SK-N-SH treated with all-trans-retinoic acid at 6 μM for 48 hours (cell line): ENCODE measurements at regions not wholly inside any gene's neighbourhood (a gene's known extent, or its start where the extent isn't known, plus 50 kb on each side); places are given as distances from the start of the nearest gene placed in this dataset.
"Not testable (repeated sequence)": the region's sequence is repeated elsewhere in the genome, so short reads cannot be mapped to it uniquely, and the experiment has no call there.

Experiments used
- ATAC-seq: fragments of 200-7000 bp; cut with Tn5 transposase; 3 replicates; pipeline ENCODE4 v1.9.1; 2020; ENCODE audit warnings: mild to moderate bottlenecking, moderate library complexity
- BACH2 ChIP-seq: fragments of 250-450 bp; sonication (Bioruptor Pico); IDR thresholded peaks from 2 replicates; pipeline ENCODE4 v1.9.0; 2021; ENCODE audit warnings: mild to moderate bottlenecking, borderline replicate concordance
- CSDC2 ChIP-seq: fragments of 250-450 bp; sonication (Bioruptor Pico); IDR thresholded peaks from 2 replicates; pipeline ENCODE4 v1.5.0; 2020; ENCODE audit warnings: mild to moderate bottlenecking, moderate library complexity
- ESRRG ChIP-seq: fragments of 250-450 bp; sonication (Bioruptor Pico); IDR thresholded peaks from 2 replicates; pipeline ENCODE4 v1.6.1; 2021; ENCODE audit warnings: mild to moderate bottlenecking
- ISL1 ChIP-seq: fragments of 250-450 bp; sonication (Bioruptor Pico); IDR thresholded peaks from 2 replicates; pipeline ENCODE4 v2.1.2; 2022; ENCODE audit warnings: mild to moderate bottlenecking, moderate library complexity
- OSR1 ChIP-seq: fragments of 250-450 bp; sonication (Bioruptor Pico); IDR thresholded peaks from 2 replicates; pipeline ENCODE4 v1.8.0; 2022; ENCODE audit warnings: moderate library complexity, mild to moderate bottlenecking, inconsistent platforms
- PPARA ChIP-seq: fragments of 250-450 bp; sonication (Bioruptor Pico); IDR thresholded peaks from 2 replicates; pipeline ENCODE4 v1.5.0; 2020; ENCODE audit warnings: mild to moderate bottlenecking, borderline replicate concordance
- SNAI2 ChIP-seq: fragments of 250-450 bp; sonication (Bioruptor Pico); IDR thresholded peaks from 2 replicates; pipeline ENCODE4 v1.5.0; 2020; ENCODE audit warnings: mild to moderate bottlenecking, moderate library complexity
- ZFP3 ChIP-seq: fragments of 250-450 bp; sonication (Bioruptor Pico); IDR thresholded peaks from 2 replicates; pipeline ENCODE4 v1.5.0; 2020; ENCODE audit warnings: mild to moderate bottlenecking, moderate library complexity
- ZFP30 ChIP-seq: fragments of 450-650 bp; formaldehyde crosslinking; IDR thresholded peaks from 2 replicates; pipeline ENCODE4 v1.5.0; 2022; ENCODE audit warnings: mild to moderate bottlenecking, moderate library complexity
- ZNF70 ChIP-seq: fragments of 450-650 bp; formaldehyde crosslinking; IDR thresholded peaks from 2 replicates; pipeline ENCODE4 v1.5.0; 2020; ENCODE audit warnings: mild to moderate bottlenecking, moderate library complexity
- ZNF8 ChIP-seq: fragments of 450-650 bp; formaldehyde crosslinking; IDR thresholded peaks from 2 replicates; pipeline ENCODE4 v1.5.0; 2020; ENCODE audit warnings: mild to moderate bottlenecking, moderate library complexity
- TF ChIP-seq, protein P1 (sequence below): fragments of 250-450 bp; sonication (Bioruptor Pico); IDR thresholded peaks from 2 replicates; pipeline ENCODE4 v1.8.0; 2020; ENCODE audit warnings: mild to moderate bottlenecking, moderate library complexity, borderline replicate concordance
- TF ChIP-seq, protein P2 (sequence below): fragments of 250-450 bp; sonication (Bioruptor Pico); IDR thresholded peaks from 2 replicates; pipeline ENCODE4 v1.5.0; 2020; ENCODE audit warnings: mild to moderate bottlenecking, moderate library complexity
- TF ChIP-seq, protein P3 (sequence below): fragments of 250-450 bp; sonication (Bioruptor Pico); IDR thresholded peaks from 2 replicates; pipeline ENCODE4 v1.8.0; 2021; ENCODE audit warnings: low read depth, mild to moderate bottlenecking, moderate library complexity, borderline replicate concordance

DNA sequence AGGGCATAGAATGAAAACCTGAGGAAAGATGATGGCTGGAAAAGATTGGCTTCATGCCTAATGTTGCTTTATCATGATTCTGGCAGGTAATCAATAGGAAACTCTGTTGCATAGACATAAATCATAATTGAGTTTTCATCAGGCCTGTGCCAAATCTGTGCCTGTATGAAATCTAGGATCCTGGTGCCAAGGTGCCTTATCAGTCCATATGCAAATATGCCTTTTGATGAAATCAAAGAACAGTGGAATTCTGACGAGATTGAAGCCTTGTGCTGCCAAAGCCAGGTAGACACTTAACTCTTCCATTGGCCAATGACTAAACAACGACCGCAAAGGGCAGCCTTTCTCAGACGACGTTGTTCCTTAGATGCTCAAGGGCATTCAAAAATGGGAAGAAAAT is 170.0 kb upstream of the CRIM1 start:
- TF ChIP-seq, protein P1, sequence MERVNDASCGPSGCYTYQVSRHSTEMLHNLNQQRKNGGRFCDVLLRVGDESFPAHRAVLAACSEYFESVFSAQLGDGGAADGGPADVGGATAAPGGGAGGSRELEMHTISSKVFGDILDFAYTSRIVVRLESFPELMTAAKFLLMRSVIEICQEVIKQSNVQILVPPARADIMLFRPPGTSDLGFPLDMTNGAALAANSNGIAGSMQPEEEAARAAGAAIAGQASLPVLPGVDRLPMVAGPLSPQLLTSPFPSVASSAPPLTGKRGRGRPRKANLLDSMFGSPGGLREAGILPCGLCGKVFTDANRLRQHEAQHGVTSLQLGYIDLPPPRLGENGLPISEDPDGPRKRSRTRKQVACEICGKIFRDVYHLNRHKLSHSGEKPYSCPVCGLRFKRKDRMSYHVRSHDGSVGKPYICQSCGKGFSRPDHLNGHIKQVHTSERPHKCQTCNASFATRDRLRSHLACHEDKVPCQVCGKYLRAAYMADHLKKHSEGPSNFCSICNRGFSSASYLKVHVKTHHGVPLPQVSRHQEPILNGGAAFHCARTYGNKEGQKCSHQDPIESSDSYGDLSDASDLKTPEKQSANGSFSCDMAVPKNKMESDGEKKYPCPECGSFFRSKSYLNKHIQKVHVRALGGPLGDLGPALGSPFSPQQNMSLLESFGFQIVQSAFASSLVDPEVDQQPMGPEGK (CRISPR knock-in tag), result no peak
- TF ChIP-seq CSDC2 (CRISPR knock-in tag) (no peak), PPARA (CRISPR knock-in tag) (no peak), ZNF8 (CRISPR knock-in tag) (no peak), BACH2 (no peak), ZFP30 (no peak), OSR1 (CRISPR knock-in tag) (no peak)
- no peak for ATAC-seq

DNA sequence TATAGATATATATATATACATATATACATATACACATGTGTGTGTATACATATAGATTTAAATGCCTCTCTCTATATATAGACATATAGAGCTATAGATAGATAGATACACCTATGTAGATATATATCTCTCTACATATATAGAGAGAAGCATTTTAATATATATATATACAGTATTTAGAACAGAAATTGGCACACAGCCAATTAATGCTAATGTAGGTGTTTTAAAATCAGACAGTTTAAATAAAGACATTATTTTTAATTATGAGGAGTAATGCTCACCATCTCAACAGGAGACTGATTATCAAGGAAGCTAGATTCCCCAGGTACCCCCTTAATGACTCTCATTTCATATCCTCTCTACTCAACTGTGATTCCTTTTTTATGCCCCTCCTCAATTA is 170.7 kb upstream of the CRIM1 start:
- no peak for TF ChIP-seq BACH2
- no peak for TF ChIP-seq ZNF8 (CRISPR knock-in tag)
- no peak for TF ChIP-seq ZFP3 (CRISPR knock-in tag)
- TF ChIP-seq, protein P2, sequence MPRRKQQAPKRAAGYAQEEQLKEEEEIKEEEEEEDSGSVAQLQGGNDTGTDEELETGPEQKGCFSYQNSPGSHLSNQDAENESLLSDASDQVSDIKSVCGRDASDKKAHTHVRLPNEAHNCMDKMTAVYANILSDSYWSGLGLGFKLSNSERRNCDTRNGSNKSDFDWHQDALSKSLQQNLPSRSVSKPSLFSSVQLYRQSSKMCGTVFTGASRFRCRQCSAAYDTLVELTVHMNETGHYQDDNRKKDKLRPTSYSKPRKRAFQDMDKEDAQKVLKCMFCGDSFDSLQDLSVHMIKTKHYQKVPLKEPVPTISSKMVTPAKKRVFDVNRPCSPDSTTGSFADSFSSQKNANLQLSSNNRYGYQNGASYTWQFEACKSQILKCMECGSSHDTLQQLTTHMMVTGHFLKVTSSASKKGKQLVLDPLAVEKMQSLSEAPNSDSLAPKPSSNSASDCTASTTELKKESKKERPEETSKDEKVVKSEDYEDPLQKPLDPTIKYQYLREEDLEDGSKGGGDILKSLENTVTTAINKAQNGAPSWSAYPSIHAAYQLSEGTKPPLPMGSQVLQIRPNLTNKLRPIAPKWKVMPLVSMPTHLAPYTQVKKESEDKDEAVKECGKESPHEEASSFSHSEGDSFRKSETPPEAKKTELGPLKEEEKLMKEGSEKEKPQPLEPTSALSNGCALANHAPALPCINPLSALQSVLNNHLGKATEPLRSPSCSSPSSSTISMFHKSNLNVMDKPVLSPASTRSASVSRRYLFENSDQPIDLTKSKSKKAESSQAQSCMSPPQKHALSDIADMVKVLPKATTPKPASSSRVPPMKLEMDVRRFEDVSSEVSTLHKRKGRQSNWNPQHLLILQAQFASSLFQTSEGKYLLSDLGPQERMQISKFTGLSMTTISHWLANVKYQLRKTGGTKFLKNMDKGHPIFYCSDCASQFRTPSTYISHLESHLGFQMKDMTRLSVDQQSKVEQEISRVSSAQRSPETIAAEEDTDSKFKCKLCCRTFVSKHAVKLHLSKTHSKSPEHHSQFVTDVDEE (CRISPR knock-in tag), result no peak
- no peak for TF ChIP-seq ZNF70
- TF ChIP-seq, protein P3, sequence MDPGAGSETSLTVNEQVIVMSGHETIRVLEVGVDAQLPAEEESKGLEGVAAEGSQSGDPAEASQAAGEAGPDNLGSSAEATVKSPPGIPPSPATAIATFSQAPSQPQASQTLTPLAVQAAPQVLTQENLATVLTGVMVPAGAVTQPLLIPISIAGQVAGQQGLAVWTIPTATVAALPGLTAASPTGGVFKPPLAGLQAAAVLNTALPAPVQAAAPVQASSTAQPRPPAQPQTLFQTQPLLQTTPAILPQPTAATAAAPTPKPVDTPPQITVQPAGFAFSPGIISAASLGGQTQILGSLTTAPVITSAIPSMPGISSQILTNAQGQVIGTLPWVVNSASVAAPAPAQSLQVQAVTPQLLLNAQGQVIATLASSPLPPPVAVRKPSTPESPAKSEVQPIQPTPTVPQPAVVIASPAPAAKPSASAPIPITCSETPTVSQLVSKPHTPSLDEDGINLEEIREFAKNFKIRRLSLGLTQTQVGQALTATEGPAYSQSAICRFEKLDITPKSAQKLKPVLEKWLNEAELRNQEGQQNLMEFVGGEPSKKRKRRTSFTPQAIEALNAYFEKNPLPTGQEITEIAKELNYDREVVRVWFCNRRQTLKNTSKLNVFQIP, result no peak
- no peak for TF ChIP-seq ESRRG (CRISPR knock-in tag)
- TF ChIP-seq SNAI2 (CRISPR knock-in tag), result no peak
- no peak for TF ChIP-seq OSR1 (CRISPR knock-in tag)
- TF ChIP-seq, all 23 proteins: peak for 0
- no peak for ATAC-seq

DNA sequence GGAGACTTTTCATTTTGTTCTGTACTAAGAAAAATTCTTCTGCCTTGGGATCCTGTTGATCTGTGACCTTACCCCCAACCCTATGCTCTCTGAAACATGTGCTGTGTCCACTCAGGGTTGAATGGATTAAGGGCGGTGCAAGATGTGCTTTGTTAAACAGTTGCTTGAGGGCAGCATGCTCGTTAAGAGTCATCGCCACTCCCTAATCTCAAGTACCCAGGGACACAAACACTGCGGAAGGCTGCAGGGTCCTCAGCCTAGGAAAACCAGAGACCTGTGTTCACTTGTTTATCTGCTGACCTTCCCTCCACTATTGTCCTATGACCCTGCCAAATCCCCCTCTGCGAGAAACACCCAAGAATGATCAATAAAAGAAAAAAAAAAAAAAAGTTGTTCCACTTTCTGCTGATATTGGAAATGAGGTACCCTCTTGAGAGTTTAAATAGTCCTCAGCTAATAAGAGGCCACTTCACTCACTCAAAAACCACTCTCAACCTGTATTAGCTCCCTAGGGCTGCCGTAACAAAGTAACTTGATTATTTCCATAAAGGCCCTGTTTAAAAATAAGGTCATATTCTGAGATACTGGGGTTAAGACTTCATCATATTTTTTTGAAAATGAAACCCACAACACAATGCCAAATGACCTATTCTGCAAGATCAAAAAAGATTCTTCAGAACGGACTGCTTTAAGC is 174.6 kb upstream of the CRIM1 start:
- ATAC-seq, result not testable (repeated sequence)

DNA sequence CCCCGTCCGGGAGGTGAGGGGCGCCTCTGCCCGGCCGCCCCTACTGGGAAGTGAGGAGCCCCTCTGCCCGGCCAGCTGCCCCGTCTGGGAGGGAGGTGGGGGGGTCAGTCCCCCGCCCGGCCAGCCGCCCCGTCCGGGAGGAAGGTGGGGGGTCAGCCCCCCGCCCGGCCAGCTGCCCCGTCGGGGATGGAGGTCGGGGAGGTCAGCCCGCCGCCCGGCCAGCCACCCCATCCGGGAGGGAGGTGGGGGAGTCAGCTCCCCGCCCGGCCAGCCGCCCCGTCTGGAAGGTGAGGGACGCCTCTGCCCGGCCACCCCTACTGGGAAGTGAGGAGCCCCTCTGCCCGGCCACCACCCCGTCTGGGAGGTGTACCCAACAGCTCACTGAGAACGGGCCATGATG is 175.3 kb upstream of the CRIM1 start:
- not testable (repeated sequence) for ATAC-seq

DNA sequence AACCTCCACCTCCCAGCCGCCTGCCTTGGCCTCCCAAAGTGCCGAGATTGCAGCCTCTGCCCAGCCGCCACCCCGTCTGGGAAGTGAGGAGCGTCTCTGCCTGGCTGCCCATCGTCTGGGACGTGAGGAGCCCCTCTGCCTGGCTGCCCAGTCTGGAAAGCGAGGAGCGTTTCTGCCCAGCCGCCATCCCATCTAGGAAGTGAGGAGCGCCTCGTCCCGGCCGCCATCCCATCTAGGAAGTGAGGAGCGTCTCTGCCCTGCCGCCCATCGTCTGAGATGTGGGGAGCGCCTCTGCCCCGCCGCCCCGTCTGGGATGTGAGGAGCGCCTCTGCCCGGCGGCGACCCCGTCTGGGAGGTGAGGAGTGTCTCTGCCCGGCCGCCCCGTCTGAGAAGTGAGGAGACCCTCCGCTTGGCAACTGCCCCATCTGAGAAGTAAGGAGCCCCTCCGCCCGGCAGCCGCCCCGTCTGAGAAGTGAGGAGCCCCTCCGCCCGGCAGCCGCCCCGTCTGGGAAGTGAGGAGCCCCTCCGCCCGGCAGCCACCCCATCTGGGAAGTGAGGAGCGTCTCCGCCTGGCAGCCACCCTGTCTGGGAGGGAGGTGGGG is 175.8 kb upstream of the CRIM1 start:
- not testable (repeated sequence) for ATAC-seq

DNA sequence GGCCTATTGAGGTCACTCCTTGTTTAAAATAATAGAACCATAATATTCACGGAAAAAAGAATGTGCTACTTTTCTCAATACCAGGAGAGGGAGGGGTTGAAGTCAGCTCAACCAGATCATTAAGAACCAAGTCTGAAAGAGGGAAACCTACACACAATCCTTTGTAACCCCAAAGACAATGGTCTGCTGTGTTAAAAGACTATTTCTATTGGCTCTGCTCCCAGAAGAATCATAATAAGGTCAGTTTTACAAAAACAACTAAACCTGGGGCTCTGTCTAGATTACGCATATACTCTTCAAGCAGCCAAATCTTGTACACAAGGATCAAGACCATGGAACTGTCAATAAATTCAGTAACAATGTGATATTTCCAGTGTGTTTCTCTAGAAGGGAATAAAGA is 177.2 kb upstream of the CRIM1 start:
- ATAC-seq, result no peak
- no peak for TF ChIP-seq ISL1 (CRISPR knock-in tag)
- TF ChIP-seq BACH2, result no peak
- TF ChIP-seq, all 23 proteins: peak for 0

DNA sequence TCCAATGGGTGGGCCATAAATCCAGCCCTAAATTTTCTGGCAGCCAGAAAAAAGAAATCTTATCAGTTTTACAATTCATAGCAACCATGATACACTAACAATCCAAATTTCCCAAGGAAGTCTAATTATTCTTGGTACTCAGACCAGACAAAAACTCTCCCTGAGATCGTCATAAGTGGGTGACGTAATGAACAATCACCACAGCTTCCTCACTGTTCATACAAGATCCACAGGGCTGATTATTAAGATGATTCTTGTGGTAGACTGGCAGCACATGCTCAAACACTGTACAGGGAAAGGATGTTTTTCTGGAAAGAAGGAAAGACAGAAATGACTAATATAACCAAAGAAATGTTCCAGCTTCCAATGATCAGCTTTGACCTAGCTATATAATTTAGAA is 178.3 kb upstream of the CRIM1 start:
- no peak for ATAC-seq
- TF ChIP-seq, protein P3, result no peak
- TF ChIP-seq, all 23 proteins: peak for 0
